Effector memory CD8-positive, alpha-beta T cell (primary cell): ENCODE measurements at regions not wholly inside any gene's neighbourhood (a gene's known extent, or its start where the extent isn't known, plus 50 kb on each side); places are given as distances from the start of the nearest gene placed in this dataset.
"Not testable (repeated sequence)": the region's sequence is repeated elsewhere in the genome, so short reads cannot be mapped to it uniquely, and the experiment has no call there.

Source experiments
- ATAC-seq: fragments of 150-1000 bp; cut with Tn5 transposase; replicated peaks from 2 replicates; pipeline ENCODE4 v1.10.0; 2021; ENCODE audit warnings: mild to moderate bottlenecking, moderate library complexity
- DNase-seq, 3 experiments: peaks; one replicate each; pipeline ENCODE4 v3.0.0; 2021
- H3K27ac Mint-ChIP-seq, 2 donors: one replicate each; pipeline ENCODE4 v1.8.0; 2022; ENCODE audit warnings: mild to moderate bottlenecking in 2 of 2, mixed read lengths in 2 of 2, moderate library complexity in 2 of 2
- H3K27me3 Mint-ChIP-seq, 2 donors: one replicate each; pipeline ENCODE4 v1.8.0; 2022; ENCODE audit warnings: mixed read lengths in 2 of 2
- H3K36me3 Mint-ChIP-seq: one replicate; pipeline ENCODE4 v1.8.0; 2022; ENCODE audit warnings: mild to moderate bottlenecking, moderate library complexity, mixed read lengths; ENCODE audit not compliant: insufficient read depth
- H3K4me1 Mint-ChIP-seq, 2 donors: one replicate each; pipeline ENCODE4 v1.8.0; 2022; ENCODE audit warnings: low read depth in 2 of 2, mixed read lengths in 2 of 2
- H3K4me3 Mint-ChIP-seq, 2 donors: one replicate each; pipeline ENCODE4 v1.8.0; 2022; ENCODE audit warnings: mild to moderate bottlenecking in 2 of 2, mixed read lengths in 2 of 2, moderate library complexity in 2 of 2
- H3K9me3 Mint-ChIP-seq, 2 donors: one replicate each; pipeline ENCODE4 v1.8.0; 2022; ENCODE audit warnings: mixed read lengths in 2 of 2

GRCh38 chr12:67085699-67086098 lies 183.5 kb upstream of the CAND1 start:
- peaks cover 40 to 50% of the 10 kb centered on the region in 2 donors for H3K27me3 Mint-ChIP-seq
- no peaks in the 10 kb centered on the region for H3K9me3 Mint-ChIP-seq
- ATAC-seq (no peak), DNase-seq (no peak)
- H3K4me3 Mint-ChIP-seq, result no peak overlapping the region
- no peaks in the 10 kb centered on the region for H3K4me1 Mint-ChIP-seq
- H3K27ac Mint-ChIP-seq, result no peak overlapping the region
- H3K36me3 Mint-ChIP-seq, result no peaks in the 10 kb centered on the region

- Mint-ChIP-seq H3K27me3 (peaks cover 45 to 54% of the 10 kb centered on the region in 2 donors), H3K27ac (no peak overlapping the region), H3K9me3 (no peaks in the 10 kb centered on the region), H3K4me1 (no peaks in the 10 kb centered on the region), H3K36me3 (no peaks in the 10 kb centered on the region), H3K4me3 (no peak overlapping the region)
- no peak for ATAC-seq
- DNase-seq, result no peak
Measured at GRCh38 chr12:67086116-67086515, 183.0 kb upstream of the CAND1 start.

GRCh38 chr12:67088401-67089118 lies 180.6 kb upstream of the CAND1 start:
- Mint-ChIP-seq H3K36me3 (no peaks in the 10 kb centered on the region), H3K9me3 (peaks cover 0 to 3% of the 10 kb centered on the region in 2 donors), H3K27ac (no peak overlapping the region), H3K4me3 (no peak overlapping the region), H3K27me3 (peaks cover 52 to 54% of the 10 kb centered on the region in 2 donors), H3K4me1 (no peaks in the 10 kb centered on the region)
- no peak for DNase-seq
- no peak for ATAC-seq

GRCh38 chr12:67091204-67091603 lies 178.0 kb upstream of the CAND1 start:
- DNase-seq (no peak), ATAC-seq (no peak)
- no peaks in the 10 kb centered on the region for H3K4me1 Mint-ChIP-seq
- H3K9me3 Mint-ChIP-seq, result peaks cover 0 to 3% of the 10 kb centered on the region in 2 donors
- H3K4me3 Mint-ChIP-seq, result no peak overlapping the region
- no peaks in the 10 kb centered on the region for H3K36me3 Mint-ChIP-seq
- no peak overlapping the region for H3K27ac Mint-ChIP-seq
- peaks cover 35 to 37% of the 10 kb centered on the region in 2 donors for H3K27me3 Mint-ChIP-seq

GRCh38 chr12:67091678-67092077 lies 177.5 kb upstream of the CAND1 start:
- H3K4me1 Mint-ChIP-seq, result no peaks in the 10 kb centered on the region
- no peak overlapping the region for H3K4me3 Mint-ChIP-seq
- peaks cover 35 to 37% of the 10 kb centered on the region in 2 donors for H3K27me3 Mint-ChIP-seq
- peaks cover 0 to 3% of the 10 kb centered on the region in 2 donors for H3K9me3 Mint-ChIP-seq
- no peaks in the 10 kb centered on the region for H3K36me3 Mint-ChIP-seq
- no peak for ATAC-seq
- no peak overlapping the region for H3K27ac Mint-ChIP-seq
- DNase-seq, result no peak

- not testable (repeated sequence) for H3K9me3 Mint-ChIP-seq, H3K27ac Mint-ChIP-seq, H3K4me1 Mint-ChIP-seq, H3K4me3 Mint-ChIP-seq, DNase-seq, ATAC-seq, H3K36me3 Mint-ChIP-seq
- H3K27me3 Mint-ChIP-seq, result peaks cover 35 to 37% of the 10 kb centered on the region in 2 donors
Measured at GRCh38 chr12:67092934-67093333, 176.2 kb upstream of the CAND1 start.

GRCh38 chr12:67096533-67097318 lies 172.4 kb upstream of the CAND1 start:
- peaks cover 0 to 3% of the 10 kb centered on the region in 2 donors for H3K9me3 Mint-ChIP-seq
- no peaks in the 10 kb centered on the region for H3K4me1 Mint-ChIP-seq
- DNase-seq (no peak), ATAC-seq (no peak)
- no peak overlapping the region for H3K4me3 Mint-ChIP-seq
- H3K27ac Mint-ChIP-seq, result no peak overlapping the region
- no peaks in the 10 kb centered on the region for H3K36me3 Mint-ChIP-seq
- H3K27me3 Mint-ChIP-seq, result peaks cover 22 to 26% of the 10 kb centered on the region in 2 donors

GRCh38 chr12:67099858-67100257 lies 169.3 kb upstream of the CAND1 start:
- ATAC-seq (no peak), DNase-seq (no peak)
- no peak overlapping the region for H3K27ac Mint-ChIP-seq
- H3K4me1 Mint-ChIP-seq, result no peaks in the 10 kb centered on the region
- peaks cover 9 to 14% of the 10 kb centered on the region in 2 donors for H3K27me3 Mint-ChIP-seq
- H3K4me3 Mint-ChIP-seq, result no peak overlapping the region
- no peaks in the 10 kb centered on the region for H3K9me3 Mint-ChIP-seq
- H3K36me3 Mint-ChIP-seq, result no peaks in the 10 kb centered on the region

- Mint-ChIP-seq H3K36me3 (no peaks in the 10 kb centered on the region), H3K4me3 (no peak overlapping the region), H3K27me3 (peaks cover 20 to 37% of the 10 kb centered on the region in 2 donors), H3K4me1 (no peaks in the 10 kb centered on the region), H3K27ac (no peak overlapping the region), H3K9me3 (peaks cover 14 to 22% of the 10 kb centered on the region in 2 donors)
- DNase-seq (no peak), ATAC-seq (no peak)
Measured at GRCh38 chr12:67103521-67103920, 165.6 kb upstream of the CAND1 start.

- ATAC-seq (no peak), DNase-seq (no peak)
- H3K27ac Mint-ChIP-seq, result no peak overlapping the region
- H3K36me3 Mint-ChIP-seq, result no peaks in the 10 kb centered on the region
- H3K4me1 Mint-ChIP-seq, result no peaks in the 10 kb centered on the region
- H3K9me3 Mint-ChIP-seq, result peaks cover 14 to 22% of the 10 kb centered on the region in 2 donors
- H3K27me3 Mint-ChIP-seq, result peaks cover 13 to 39% of the 10 kb centered on the region in 2 donors
- H3K4me3 Mint-ChIP-seq, result no peak overlapping the region
Measured at GRCh38 chr12:67107235-67107634, 161.9 kb upstream of the CAND1 start.

GRCh38 chr12:67107751-67108269 lies 161.3 kb upstream of the CAND1 start:
- ATAC-seq, result no peak
- no peak for DNase-seq
- Mint-ChIP-seq H3K27ac (no peak overlapping the region), H3K36me3 (no peaks in the 10 kb centered on the region), H3K4me3 (no peak overlapping the region), H3K9me3 (peaks cover 14 to 22% of the 10 kb centered on the region in 2 donors), H3K27me3 (peaks cover 13 to 40% of the 10 kb centered on the region in 2 donors), H3K4me1 (no peaks in the 10 kb centered on the region)

- ATAC-seq, H3K36me3 Mint-ChIP-seq, H3K4me1 Mint-ChIP-seq, H3K27ac Mint-ChIP-seq, DNase-seq, H3K4me3 Mint-ChIP-seq: not testable (repeated sequence)
- peaks cover 14 to 21% of the 10 kb centered on the region in 2 donors for H3K9me3 Mint-ChIP-seq
- H3K27me3 Mint-ChIP-seq, result peaks cover 27 to 54% of the 10 kb centered on the region in 2 donors
Measured at GRCh38 chr12:67110345-67110744, 158.8 kb upstream of the CAND1 start.

GRCh38 chr12:67111182-67111581 lies 158.0 kb upstream of the CAND1 start:
- ATAC-seq, result no peak
- no peak for DNase-seq
- H3K36me3 Mint-ChIP-seq, result no peaks in the 10 kb centered on the region
- H3K4me3 Mint-ChIP-seq, result no peak overlapping the region
- H3K27ac Mint-ChIP-seq, result no peak overlapping the region
- no peaks in the 10 kb centered on the region for H3K4me1 Mint-ChIP-seq
- H3K9me3 Mint-ChIP-seq, result peaks cover 12 to 13% of the 10 kb centered on the region in 2 donors
- peaks cover 27 to 47% of the 10 kb centered on the region in 2 donors for H3K27me3 Mint-ChIP-seq
